Renal pelvis (tissue), 1 donor: ENCODE measurements at regions not wholly inside any gene's neighbourhood (a gene's known extent, or its start where the extent isn't known, plus 50 kb on each side); places are given as distances from the start of the nearest gene placed in this dataset.

ENCODE experiments used
- DNase-seq: peaks from one replicate; pipeline ENCODE4 v3.0.0-alpha.2; 2013

- DNase-seq, result no peak
Observed at GRCh38 chr6:39992861-39993622, 58.8 kb upstream of the MOCS1 start.
